ENCODE measurements at regions not wholly inside any gene's neighbourhood (a gene's known extent, or its start where the extent isn't known, plus 50 kb on each side); places are given as distances from the start of the nearest gene placed in this dataset.

DNA sequence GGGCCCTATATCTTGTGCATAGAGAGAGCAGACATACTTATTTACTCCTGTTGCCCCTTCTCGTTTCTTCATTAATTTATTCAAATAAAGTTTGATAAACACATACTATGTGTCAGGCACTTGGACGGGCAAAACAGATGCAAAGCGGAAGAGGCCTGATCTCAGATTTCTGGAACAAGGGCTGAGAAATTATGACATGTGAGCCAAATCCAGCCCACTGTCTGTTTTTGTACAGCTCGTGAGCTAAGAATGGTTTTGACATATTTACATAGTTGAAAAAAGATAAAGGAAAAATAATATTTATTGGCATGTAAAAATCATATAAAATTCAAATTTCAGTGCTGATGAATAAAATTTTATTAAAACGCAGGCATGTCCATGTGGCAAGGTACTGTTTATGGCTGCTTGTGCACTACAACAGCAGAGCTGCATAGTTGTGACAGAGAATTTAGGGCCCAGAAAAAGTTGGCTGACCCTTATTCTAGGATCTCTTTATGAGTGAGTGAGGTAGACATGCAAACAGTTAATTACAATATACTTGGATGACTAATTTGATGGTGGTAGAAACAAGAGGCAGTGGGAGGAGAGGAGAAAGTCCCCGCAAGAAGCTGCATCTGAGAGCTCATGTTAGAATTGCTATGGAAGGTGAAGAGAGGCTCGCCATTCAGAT, 68.1 kb upstream of the ITPRID1 start:
- Mint-ChIP-seq H3K27ac (ENCODE audit: unreplicated experiment) (no peak overlapping the region), H3K9me3 (ENCODE audit: unreplicated experiment) (peaks cover 3% of the 10 kb centered on the region), H3K4me3 (ENCODE audit: unreplicated experiment) (no peak overlapping the region), H3K36me3 (ENCODE audit: unreplicated experiment) (no peaks in the 10 kb centered on the region), H3K4me1 (ENCODE audit: low read depth, unreplicated experiment) (no peaks in the 10 kb centered on the region), H3K27me3 (ENCODE audit: unreplicated experiment) (no peaks in the 10 kb centered on the region)
- no peak for DNase-seq
- TF ChIP-seq, protein P1, sequence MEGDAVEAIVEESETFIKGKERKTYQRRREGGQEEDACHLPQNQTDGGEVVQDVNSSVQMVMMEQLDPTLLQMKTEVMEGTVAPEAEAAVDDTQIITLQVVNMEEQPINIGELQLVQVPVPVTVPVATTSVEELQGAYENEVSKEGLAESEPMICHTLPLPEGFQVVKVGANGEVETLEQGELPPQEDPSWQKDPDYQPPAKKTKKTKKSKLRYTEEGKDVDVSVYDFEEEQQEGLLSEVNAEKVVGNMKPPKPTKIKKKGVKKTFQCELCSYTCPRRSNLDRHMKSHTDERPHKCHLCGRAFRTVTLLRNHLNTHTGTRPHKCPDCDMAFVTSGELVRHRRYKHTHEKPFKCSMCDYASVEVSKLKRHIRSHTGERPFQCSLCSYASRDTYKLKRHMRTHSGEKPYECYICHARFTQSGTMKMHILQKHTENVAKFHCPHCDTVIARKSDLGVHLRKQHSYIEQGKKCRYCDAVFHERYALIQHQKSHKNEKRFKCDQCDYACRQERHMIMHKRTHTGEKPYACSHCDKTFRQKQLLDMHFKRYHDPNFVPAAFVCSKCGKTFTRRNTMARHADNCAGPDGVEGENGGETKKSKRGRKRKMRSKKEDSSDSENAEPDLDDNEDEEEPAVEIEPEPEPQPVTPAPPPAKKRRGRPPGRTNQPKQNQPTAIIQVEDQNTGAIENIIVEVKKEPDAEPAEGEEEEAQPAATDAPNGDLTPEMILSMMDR (IDR thresholded peaks at IDR 0.05; ENCODE audit: partially characterized antibody, unreplicated experiment) = no peak

DNA sequence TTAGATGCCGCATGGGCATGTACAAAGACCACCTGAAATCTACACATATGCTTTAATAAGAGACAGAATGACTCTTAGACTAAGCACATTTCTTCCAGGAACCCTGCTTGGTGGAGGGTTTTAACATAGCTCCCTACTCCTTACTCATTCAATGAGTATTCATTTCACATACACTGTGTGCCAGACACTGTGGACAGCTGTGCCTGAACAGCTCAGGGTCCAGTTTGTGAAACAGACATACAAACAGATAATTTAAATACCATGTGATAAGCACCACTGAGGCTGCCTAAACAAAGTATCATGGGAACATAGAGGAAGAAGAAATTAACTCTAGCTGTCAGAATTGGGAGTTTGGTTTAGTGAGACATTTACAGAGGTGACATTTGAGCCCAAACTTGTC, 65.2 kb upstream of the ITPRID1 start:
- H3K27me3 Mint-ChIP-seq (ENCODE audit: unreplicated experiment) = no peaks in the 10 kb centered on the region
- H3K4me3 Mint-ChIP-seq (ENCODE audit: unreplicated experiment) = no peak overlapping the region
- no peak overlapping the region for H3K27ac Mint-ChIP-seq (ENCODE audit: unreplicated experiment)
- no peaks in the 10 kb centered on the region for H3K36me3 Mint-ChIP-seq (ENCODE audit: unreplicated experiment)
- TF ChIP-seq, protein P1 (IDR thresholded peaks at IDR 0.05; ENCODE audit: partially characterized antibody, unreplicated experiment) = no peak
- no peak for DNase-seq
- H3K4me1 Mint-ChIP-seq (ENCODE audit: low read depth, unreplicated experiment) = no peaks in the 10 kb centered on the region
- H3K9me3 Mint-ChIP-seq (ENCODE audit: unreplicated experiment) = peaks cover 1% of the 10 kb centered on the region

DNA sequence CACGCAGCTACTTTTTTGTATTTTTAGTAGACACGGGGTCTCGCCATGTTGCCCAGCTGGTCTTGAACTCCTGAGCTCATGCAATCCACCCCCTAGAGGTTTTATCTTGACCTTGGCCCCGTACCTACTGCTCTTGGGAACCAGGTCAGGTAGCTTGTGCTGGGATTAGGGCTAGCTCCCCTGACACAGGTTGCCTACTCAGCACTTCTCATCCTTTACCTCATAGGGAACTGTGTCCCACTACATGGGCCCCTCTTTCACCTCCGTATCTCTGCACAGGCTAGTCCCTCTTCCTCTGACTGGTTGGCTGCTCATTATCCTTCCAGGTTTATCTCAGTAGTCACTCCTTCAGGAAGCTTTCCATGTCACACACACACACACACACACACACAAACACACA, 58.0 kb upstream of the ITPRID1 start:
- TF ChIP-seq, protein P1 (IDR thresholded peaks at IDR 0.05; ENCODE audit: partially characterized antibody, unreplicated experiment) = no peak
- Mint-ChIP-seq H3K9me3 (ENCODE audit: unreplicated experiment) (no peaks in the 10 kb centered on the region), H3K27me3 (ENCODE audit: unreplicated experiment) (peaks cover 8% of the 10 kb centered on the region), H3K4me1 (ENCODE audit: low read depth, unreplicated experiment) (peaks cover 9% of the 10 kb centered on the region), H3K4me3 (ENCODE audit: unreplicated experiment) (no peak overlapping the region), H3K27ac (ENCODE audit: unreplicated experiment) (no peak overlapping the region), H3K36me3 (ENCODE audit: unreplicated experiment) (peaks cover 5% of the 10 kb centered on the region)
- no peak for DNase-seq

DNA sequence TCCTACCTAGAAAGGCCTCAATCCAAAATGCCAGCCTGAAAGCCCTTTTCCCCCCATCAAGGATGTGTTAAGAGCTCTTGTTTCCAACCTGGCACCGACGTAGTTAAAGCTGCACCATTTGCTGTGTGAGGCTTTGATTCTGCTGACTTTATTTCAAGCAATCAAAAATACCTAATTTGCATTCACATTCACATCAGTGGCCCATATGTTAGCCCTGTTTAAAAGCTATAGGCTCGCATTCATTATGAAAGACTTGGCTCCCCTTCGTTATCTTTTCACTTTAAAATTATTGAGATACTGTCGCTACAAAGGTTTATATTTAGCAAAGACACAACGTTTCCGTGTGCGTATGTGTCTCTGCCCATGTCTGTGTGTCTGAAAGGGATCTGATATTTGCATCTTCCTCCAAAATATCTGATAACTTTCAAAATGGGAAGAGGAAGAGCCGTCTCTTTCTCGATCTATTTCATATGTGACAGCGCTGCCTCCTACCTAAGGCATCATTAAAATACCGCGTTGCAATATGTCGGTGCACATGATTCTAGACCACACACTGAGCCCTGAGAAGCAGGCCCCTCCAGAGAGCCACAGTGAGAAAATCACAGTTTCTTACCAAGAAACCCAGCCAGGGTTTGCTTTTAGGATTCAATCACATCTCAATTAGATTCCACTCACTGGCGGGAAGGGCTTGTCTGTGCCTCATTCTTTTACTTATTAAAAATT, 57.1 kb upstream of the ITPRID1 start:
- Mint-ChIP-seq H3K27ac (ENCODE audit: unreplicated experiment) (no peak overlapping the region), H3K4me3 (ENCODE audit: unreplicated experiment) (no peak overlapping the region), H3K36me3 (ENCODE audit: unreplicated experiment) (peaks cover 5% of the 10 kb centered on the region), H3K4me1 (ENCODE audit: low read depth, unreplicated experiment) (peaks cover 9% of the 10 kb centered on the region), H3K9me3 (ENCODE audit: unreplicated experiment) (no peaks in the 10 kb centered on the region), H3K27me3 (ENCODE audit: unreplicated experiment) (peaks cover 8% of the 10 kb centered on the region)
- no peak for DNase-seq
- TF ChIP-seq, protein P1 (IDR thresholded peaks at IDR 0.05; ENCODE audit: partially characterized antibody, unreplicated experiment) = no peak

DNA sequence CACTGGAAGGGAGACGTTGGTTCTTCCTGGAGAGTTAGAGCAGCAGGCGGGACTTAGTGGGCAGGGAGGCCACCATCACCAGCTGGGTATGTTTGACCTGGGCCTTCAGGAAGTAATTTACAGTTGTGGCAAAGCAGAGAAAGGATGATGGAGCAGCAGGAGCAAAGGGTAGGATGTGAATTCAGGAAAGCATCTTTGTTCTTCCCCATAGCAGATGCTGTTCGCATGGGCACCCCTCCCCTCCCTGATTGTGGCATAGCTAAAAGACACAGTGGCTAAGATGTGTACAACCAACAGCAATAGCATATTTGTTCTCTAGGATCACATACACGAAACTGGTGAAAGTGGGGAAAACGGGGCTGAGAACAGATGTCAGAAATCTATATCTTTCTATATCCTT, 56.3 kb upstream of the ITPRID1 start:
- peaks cover 5% of the 10 kb centered on the region for H3K36me3 Mint-ChIP-seq (ENCODE audit: unreplicated experiment)
- peaks cover 9% of the 10 kb centered on the region for H3K4me1 Mint-ChIP-seq (ENCODE audit: low read depth, unreplicated experiment)
- H3K27me3 Mint-ChIP-seq (ENCODE audit: unreplicated experiment) = peaks cover 8% of the 10 kb centered on the region
- TF ChIP-seq, protein P1 (IDR thresholded peaks at IDR 0.05; ENCODE audit: partially characterized antibody, unreplicated experiment) = no peak
- no peak overlapping the region for H3K4me3 Mint-ChIP-seq (ENCODE audit: unreplicated experiment)
- H3K9me3 Mint-ChIP-seq (ENCODE audit: unreplicated experiment) = no peaks in the 10 kb centered on the region
- no peak overlapping the region for H3K27ac Mint-ChIP-seq (ENCODE audit: unreplicated experiment)
- no peak for DNase-seq
